Left hindlimb (tissue), 1 donor: ENCODE measurements at regions not wholly inside any gene's neighbourhood (a gene's known extent, or its start where the extent isn't known, plus 50 kb on each side); places are given as distances from the start of the nearest gene placed in this dataset.
"Not testable (repeated sequence)": the region's sequence is repeated elsewhere in the genome, so short reads cannot be mapped to it uniquely, and the experiment has no call there.

Experiments used
- DNase-seq: peaks from one replicate; pipeline ENCODE4 v3.0.0-alpha.2; 2018

DNA sequence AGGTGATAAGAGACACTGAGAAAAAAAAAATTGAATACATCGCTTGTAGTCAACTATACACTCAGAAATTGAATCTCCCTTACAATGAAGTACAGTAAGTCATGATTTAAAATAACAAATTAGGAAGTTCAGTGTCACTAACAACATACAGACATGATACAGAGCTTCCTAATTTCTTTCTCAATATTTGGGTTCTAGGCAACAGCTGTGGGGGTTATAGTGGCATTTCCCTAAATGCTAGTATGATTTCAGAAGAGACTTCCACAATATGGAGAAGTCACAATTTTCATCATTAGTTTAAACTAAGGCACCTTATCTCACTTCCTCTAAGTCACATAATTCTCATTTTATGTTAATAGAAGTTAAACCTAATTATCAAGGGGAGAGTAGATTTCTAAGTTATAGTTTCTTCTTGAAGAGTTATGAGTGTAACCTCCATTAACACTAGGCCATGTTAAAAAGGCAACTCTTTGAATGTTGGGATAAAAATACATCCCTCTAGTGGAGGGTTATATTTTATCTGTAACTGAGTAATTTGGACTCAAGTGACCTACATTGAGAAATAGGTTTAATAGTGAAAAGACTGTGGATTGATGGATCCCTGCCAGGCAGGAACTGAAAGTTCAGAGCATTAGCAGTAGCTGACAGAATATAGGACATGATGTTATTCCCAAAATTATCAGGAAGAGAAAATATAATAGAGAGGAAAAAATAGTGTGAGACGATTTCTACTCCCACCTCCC, 286.0 kb upstream of the SUCLG2 start:
- no peak for DNase-seq

GRCh38 chr3:67937498-67938118, 283.2 kb upstream of the SUCLG2 start:
- no peak for DNase-seq

DNA sequence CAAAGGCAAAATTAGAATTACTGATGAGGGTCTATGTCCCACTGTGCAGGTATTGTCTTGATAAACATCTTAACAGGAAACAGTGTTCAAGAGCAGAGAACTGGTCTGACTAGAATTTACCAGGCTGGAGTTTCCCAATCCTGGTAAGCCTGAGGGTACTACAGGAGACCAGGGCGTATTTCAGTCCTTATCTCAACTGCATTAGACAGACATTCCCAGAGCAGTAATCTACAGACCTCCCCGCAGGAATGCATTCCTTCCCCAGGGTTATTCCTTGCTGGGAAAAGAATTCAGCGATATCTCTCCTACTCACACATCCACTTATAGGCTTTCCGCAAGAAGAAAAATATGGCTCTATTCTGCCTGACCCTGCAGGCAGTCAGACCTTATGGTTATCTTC, 276.0 kb upstream of the SUCLG2 start:
- not testable (repeated sequence) for DNase-seq

DNA sequence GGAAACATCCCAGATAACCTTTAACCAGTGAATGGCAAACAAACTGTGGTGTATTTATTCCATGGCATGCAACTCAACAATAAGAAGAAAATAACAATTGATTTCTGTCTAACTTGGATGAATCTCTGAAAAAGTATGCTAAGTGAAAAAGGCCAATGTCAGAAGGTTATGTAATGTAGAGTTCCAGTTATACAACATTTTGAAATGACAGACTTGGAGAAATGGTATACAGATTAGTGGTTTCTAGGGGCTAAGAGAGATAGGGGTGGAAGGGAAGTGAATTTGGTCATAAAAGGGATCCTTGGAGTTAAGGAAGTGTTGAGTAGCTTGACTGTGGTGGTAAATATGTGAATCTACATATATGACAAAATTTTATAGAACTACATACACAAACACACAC, 269.4 kb upstream of the SUCLG2 start:
- no peak for DNase-seq

DNA sequence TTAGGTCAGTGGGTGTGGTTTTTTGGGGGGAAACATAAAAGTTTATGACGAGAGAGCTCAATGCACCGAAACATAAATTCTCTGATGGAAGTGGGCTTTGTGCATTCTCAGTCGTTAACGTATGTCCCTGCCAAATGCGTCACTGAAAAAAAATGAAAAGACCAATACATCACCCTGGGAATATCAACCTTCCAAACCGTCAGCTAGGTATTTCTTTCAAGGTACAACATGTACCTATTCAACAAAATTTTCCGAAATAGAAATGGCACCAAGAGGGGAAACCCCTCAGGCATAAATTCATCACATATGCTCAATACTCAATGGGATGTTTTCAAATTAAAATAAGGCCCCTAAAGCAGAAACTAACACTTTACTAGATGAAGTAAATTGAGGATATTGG, 266.6 kb upstream of the SUCLG2 start:
- DNase-seq: no peak

DNA sequence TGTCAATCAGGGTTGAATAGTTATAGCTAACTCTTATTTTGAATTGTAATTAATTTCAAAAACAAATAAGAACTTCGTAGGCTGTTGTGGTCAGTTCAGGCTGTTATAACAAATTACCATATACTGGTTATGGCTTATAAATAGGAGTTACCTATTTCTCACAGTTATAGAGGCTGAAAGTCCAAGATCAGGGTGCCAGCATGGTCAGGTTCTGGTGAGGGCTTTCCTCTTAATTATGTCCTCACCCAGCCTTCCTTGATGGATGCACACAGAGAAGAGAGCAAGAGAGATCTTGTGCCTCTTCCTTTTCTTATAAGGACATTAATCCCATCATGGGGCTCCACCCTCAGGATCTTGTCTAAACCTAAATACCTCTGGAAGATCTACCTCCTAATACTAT, 265.9 kb upstream of the SUCLG2 start:
- DNase-seq: no peak

- DNase-seq: no peak
Observed at GRCh38 chr3:67916353-67916752, 261.9 kb upstream of the SUCLG2 start.

DNA sequence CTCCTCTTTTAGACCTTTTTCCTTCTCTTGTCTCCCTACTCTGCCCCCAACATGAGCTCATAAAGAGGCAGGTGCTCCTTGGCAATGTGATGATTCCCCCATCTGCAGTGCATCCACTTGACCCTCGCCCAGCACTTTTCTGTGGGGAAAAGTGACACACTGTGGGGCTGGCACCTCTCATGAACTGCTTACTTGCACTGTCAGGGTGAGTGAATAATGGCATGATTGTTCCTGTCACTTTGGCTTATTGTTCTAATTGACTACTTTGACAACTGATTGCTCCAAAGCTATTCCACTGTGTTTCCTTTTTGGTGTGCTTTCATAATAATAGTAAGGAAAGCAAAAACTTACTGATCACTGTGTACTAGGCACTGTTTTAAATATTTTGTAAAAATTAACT, 253.3 kb upstream of the SUCLG2 start:
- no peak for DNase-seq

DNA sequence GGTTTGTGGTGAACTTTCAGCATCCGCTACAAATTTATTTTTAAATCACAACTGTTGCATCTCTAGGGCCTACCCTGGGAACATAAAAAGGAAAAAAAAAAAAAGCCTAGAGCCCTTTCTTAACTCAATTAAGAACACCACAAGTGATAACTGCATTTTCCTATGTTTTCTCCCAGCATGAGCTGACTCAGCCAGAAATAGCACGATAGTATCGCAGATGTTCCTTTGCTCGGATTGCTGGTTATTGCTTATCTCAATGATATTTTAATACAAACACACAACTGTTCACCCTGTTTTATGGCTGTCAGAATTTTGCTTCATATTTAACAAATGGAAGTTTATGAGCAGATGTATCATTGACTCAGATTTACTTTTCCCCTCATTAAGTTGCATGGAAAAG, 251.8 kb upstream of the SUCLG2 start:
- no peak for DNase-seq

DNA sequence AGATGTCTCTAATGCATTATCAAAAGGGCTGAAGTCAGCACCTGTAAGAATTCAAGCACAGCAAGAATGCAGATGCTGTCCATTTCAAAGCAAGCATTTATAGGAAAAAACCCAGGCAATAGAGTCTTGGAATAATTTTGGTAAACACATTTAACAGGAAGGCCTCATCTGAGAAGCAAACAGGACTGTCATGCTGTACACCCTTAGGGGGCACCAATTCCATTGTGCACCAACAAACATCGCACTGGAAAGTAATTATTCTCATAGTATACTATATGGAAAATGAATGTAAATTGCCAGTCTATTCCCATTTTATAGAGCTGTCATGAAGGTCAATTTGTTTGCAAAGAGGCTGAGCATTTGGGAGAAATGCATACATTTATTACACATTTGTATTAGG, 247.3 kb upstream of the SUCLG2 start:
- no peak for DNase-seq

DNA sequence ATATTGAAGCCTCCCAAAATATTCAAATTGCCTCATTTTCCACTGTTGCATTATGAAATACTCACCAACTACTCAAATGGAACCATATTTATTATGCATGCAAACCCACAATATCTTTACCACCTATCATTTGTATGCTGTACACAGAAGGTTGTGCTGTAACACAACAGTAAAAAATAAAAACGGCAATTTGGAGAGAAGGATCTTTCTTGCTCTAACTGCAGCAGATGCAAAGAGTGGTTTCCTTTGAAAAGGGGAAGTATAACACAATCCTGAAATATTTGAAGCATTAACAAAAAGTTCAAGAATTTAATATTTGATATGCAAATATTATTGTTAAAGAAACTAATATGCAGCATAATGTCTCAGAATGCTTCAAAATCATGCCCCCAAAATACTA, 244.5 kb upstream of the SUCLG2 start:
- no peak for DNase-seq

GRCh38 chr3:67897351-67898336, 243.2 kb upstream of the SUCLG2 start:
- no peak for DNase-seq

DNA sequence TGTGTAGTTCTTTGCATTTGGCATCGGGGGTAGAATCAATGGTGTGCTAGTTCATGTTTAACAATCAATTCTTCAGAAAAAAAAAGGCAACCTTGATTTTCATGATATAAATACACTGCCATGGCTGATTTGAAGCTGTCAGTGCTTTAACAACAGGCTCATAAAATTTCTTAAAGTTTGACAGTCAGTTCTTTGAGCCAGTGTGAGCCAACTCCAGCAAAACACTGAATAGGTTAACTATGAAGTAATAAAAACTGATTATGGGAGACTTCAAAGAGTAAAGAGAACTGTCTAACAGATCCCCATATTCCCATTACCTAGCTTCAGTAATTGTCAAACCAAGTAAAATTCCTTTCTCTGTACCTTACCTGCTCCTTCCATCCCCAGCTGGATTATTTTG, 241.7 kb upstream of the SUCLG2 start:
- DNase-seq: no peak

DNA sequence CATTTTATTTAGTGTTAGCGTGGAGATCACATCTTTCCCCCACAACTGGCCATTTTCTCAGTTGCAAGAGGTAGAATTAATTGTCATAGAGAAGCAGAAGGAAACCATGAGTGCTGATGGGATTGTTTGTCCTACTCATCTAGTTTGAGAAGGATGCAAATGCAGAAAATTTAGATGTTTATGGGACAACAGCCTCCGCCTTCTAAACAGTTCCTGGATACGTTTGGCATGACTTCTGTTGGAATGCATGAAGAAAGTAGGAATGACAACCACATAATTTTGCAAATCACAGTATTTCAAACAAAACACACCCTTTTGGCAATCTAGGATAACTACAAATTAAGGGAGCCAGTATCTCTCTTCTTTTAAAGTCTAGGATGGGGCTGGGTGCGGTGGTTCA, 240.1 kb upstream of the SUCLG2 start:
- DNase-seq: no peak

GRCh38 chr3:67884345-67884744, 229.9 kb upstream of the SUCLG2 start:
- DNase-seq: no peak

GRCh38 chr3:67883766-67884165, 229.4 kb upstream of the SUCLG2 start:
- no peak for DNase-seq

DNA sequence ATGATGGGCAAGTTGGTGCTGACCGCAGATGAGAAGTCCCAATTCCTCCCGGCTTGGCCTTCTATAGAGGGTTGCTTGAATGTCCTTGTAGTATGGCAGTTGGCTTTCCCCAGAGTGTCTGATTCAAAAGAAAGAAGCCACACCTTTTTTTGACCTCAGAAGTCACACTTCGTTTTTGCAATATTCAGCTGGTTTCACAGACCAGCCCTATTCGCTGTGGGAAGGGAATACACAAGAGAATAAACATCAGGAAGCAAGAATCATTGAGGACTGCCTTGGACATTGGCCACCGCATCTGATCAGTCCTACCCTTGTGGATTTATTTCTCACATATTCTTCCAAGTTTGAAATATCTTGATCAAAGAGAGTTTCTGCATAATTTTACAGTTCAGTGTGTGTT, 228.6 kb upstream of the SUCLG2 start:
- no peak for DNase-seq

- no peak for DNase-seq
Observed at GRCh38 chr3:67876261-67876660, 221.8 kb upstream of the SUCLG2 start.

- no peak for DNase-seq
Observed at GRCh38 chr3:67875858-67876257, 221.4 kb upstream of the SUCLG2 start.

- no peak for DNase-seq
Observed at GRCh38 chr3:67875338-67875737, 220.9 kb upstream of the SUCLG2 start.

GRCh38 chr3:67870477-67870876, 216.1 kb upstream of the SUCLG2 start:
- DNase-seq: no peak

GRCh38 chr3:67866571-67866970, 212.2 kb upstream of the SUCLG2 start:
- no peak for DNase-seq

- no peak for DNase-seq
Observed at GRCh38 chr3:67864587-67865183, 210.3 kb upstream of the SUCLG2 start.
